GM19468 (cell line): ENCODE measurements at regions not wholly inside any gene's neighbourhood (a gene's known extent, or its start where the extent isn't known, plus 50 kb on each side); places are given as distances from the start of the nearest gene placed in this dataset.

ENCODE experiments used
- ATAC-seq: cut with Tn5 transposase; IDR thresholded peaks from one replicate; pipeline ENCODE4 v1.9.1; 2021; ENCODE audit warnings: mild to moderate bottlenecking, moderate library complexity, moderate number of reproducible peaks; ENCODE audit not compliant: unreplicated experiment; ENCODE audit errors: extremely low read depth

GRCh38 chr2:121947674-121948073 lies 192.2 kb downstream of the TSN start:
- no peak for ATAC-seq

GRCh38 chr2:121949271-121949670 lies 193.8 kb downstream of the TSN start:
- no peak for ATAC-seq

GRCh38 chr2:121955426-121955825 lies 200.0 kb downstream of the TSN start:
- ATAC-seq: no peak

- ATAC-seq: no peak
Observed at GRCh38 chr2:121955872-121956271, 200.4 kb downstream of the TSN start.

GRCh38 chr2:121960251-121960650 lies 204.8 kb downstream of the TSN start:
- no peak for ATAC-seq

GRCh38 chr2:121961761-121962160 lies 206.3 kb downstream of the TSN start:
- ATAC-seq: no peak

GRCh38 chr2:121965661-121966060 lies 210.2 kb downstream of the TSN start:
- ATAC-seq: no peak

GRCh38 chr2:121966663-121967062 lies 211.2 kb downstream of the TSN start:
- no peak for ATAC-seq

- no peak for ATAC-seq
Observed at GRCh38 chr2:121969166-121969565, 213.7 kb downstream of the TSN start.

- ATAC-seq: no peak
Observed at GRCh38 chr2:121969766-121970639, 214.6 kb downstream of the TSN start.

GRCh38 chr2:121972203-121972602 lies 216.8 kb downstream of the TSN start:
- no peak for ATAC-seq

- peak; percentile 88 for ATAC-seq
Observed at GRCh38 chr2:121974897-121975661, 219.6 kb downstream of the TSN start.

GRCh38 chr2:121976926-121977325 lies 221.5 kb downstream of the TSN start:
- ATAC-seq: no peak

- ATAC-seq: no peak
Observed at GRCh38 chr2:121977326-121977725, 221.9 kb downstream of the TSN start.

GRCh38 chr2:121992700-121993099 lies 237.2 kb downstream of the TSN start:
- no peak for ATAC-seq

- no peak for ATAC-seq
Observed at GRCh38 chr2:121993682-121994081, 238.2 kb downstream of the TSN start.

- ATAC-seq: no peak
Observed at GRCh38 chr2:121994238-121995206, 239.1 kb downstream of the TSN start.

GRCh38 chr2:121998751-121999150 lies 243.3 kb downstream of the TSN start:
- no peak for ATAC-seq

- ATAC-seq: no peak
Observed at GRCh38 chr2:121999264-121999663, 243.8 kb downstream of the TSN start.
